TTC549 (cell line): ENCODE measurements at regions not wholly inside any gene's neighbourhood (a gene's known extent, or its start where the extent isn't known, plus 50 kb on each side); places are given as distances from the start of the nearest gene placed in this dataset.
"Not testable (repeated sequence)": the region's sequence is repeated elsewhere in the genome, so short reads cannot be mapped to it uniquely, and the experiment has no call there.

Source experiments
- FAIRE-seq: peaks from 2 replicates; lab custom pipeline; 2012; peaks lifted over from hg19 to GRCh38; lab: Jason Lieb, UNC

GRCh38 chr21:10431995-10432394, 89.4 kb upstream of the TPTE start:
- FAIRE-seq = not testable (repeated sequence)

GRCh38 chr21:10432456-10432855, 88.9 kb upstream of the TPTE start:
- not testable (repeated sequence) for FAIRE-seq

GRCh38 chr21:10437977-10438376, 83.4 kb upstream of the TPTE start:
- not testable (repeated sequence) for FAIRE-seq

GRCh38 chr21:10440639-10441038, 80.7 kb upstream of the TPTE start:
- FAIRE-seq = not testable (repeated sequence)

- not testable (repeated sequence) for FAIRE-seq
Observed at GRCh38 chr21:10442018-10442417, 79.4 kb upstream of the TPTE start.

- FAIRE-seq = not testable (repeated sequence)
Observed at GRCh38 chr21:10445685-10446084, 75.7 kb upstream of the TPTE start.

- not testable (repeated sequence) for FAIRE-seq
Observed at GRCh38 chr21:10449451-10449850, 71.9 kb upstream of the TPTE start.

- FAIRE-seq = not testable (repeated sequence)
Observed at GRCh38 chr21:10451274-10451673, 70.1 kb upstream of the TPTE start.

GRCh38 chr21:10457765-10458164, 63.6 kb upstream of the TPTE start:
- FAIRE-seq = not testable (repeated sequence)

- not testable (repeated sequence) for FAIRE-seq
Observed at GRCh38 chr21:10460957-10461356, 60.4 kb upstream of the TPTE start.

- FAIRE-seq = not testable (repeated sequence)
Observed at GRCh38 chr21:10461445-10461844, 59.9 kb upstream of the TPTE start.

- peak; percentile 11 for FAIRE-seq
Observed at GRCh38 chr21:10463156-10463555, 58.2 kb upstream of the TPTE start.

GRCh38 chr21:10464975-10465374, 56.4 kb upstream of the TPTE start:
- no peak for FAIRE-seq

GRCh38 chr21:10465524-10466110, 55.8 kb upstream of the TPTE start:
- FAIRE-seq = not testable (repeated sequence)

- FAIRE-seq = peak; percentile 55
Observed at GRCh38 chr21:10466200-10466599, 55.2 kb upstream of the TPTE start.
